Mesothelial cell of epicardium (in vitro differentiated cells): ENCODE measurements at regions not wholly inside any gene's neighbourhood (a gene's known extent, or its start where the extent isn't known, plus 50 kb on each side); places are given as distances from the start of the nearest gene placed in this dataset.

Experiments
- DNase-seq, 2 experiments: peaks; one replicate each; pipeline ENCODE4 v3.0.0; 2021; ENCODE audit warnings: low spot score in 2 of 2; ENCODE audit not compliant: unreplicated experiment in 2 of 2
- H3K27ac Mint-ChIP-seq: 2 replicates; pipeline ENCODE4 v1.8.0; 2021; ENCODE audit warnings: mixed read lengths
- H3K27me3 Mint-ChIP-seq: 2 replicates; pipeline ENCODE4 v1.8.0; 2021; ENCODE audit warnings: low read depth, mixed read lengths
- H3K36me3 Mint-ChIP-seq: 2 replicates; pipeline ENCODE4 v1.8.0; 2021; ENCODE audit warnings: mixed read lengths
- H3K4me1 Mint-ChIP-seq: 2 replicates; pipeline ENCODE4 v1.8.0; 2021; ENCODE audit warnings: mixed read lengths
- H3K4me3 Mint-ChIP-seq: 2 replicates; pipeline ENCODE4 v1.8.0; 2021; ENCODE audit warnings: mild to moderate bottlenecking, moderate library complexity, mixed read lengths
- H3K9me3 Mint-ChIP-seq: 2 replicates; pipeline ENCODE4 v1.8.0; 2021; ENCODE audit warnings: mixed read lengths
- CTCF ChIP-seq: fragments of 200-600 bp; sonication (generic); IDR thresholded peaks from one replicate; pipeline ENCODE4 v1.5.0; 2021; ENCODE audit warnings: antibody characterized with exemption; ENCODE audit not compliant: unreplicated experiment

- no peak overlapping the region for H3K27ac Mint-ChIP-seq
- H3K4me3 Mint-ChIP-seq: no peak overlapping the region
- H3K9me3 Mint-ChIP-seq: no peaks in the 10 kb centered on the region
- no peak for DNase-seq
- H3K36me3 Mint-ChIP-seq: no peaks in the 10 kb centered on the region
- TF ChIP-seq CTCF: no peak
- peaks cover 4% of the 10 kb centered on the region for H3K4me1 Mint-ChIP-seq
- peaks cover 24% of the 10 kb centered on the region for H3K27me3 Mint-ChIP-seq
Measured at GRCh38 chr3:66823532-66823931, 174.6 kb upstream of the KBTBD8 start.

GRCh38 chr3:66825375-66825774 lies 172.7 kb upstream of the KBTBD8 start:
- Mint-ChIP-seq H3K27ac (no peak overlapping the region), H3K36me3 (no peaks in the 10 kb centered on the region), H3K9me3 (no peaks in the 10 kb centered on the region), H3K4me3 (no peak overlapping the region), H3K4me1 (no peaks in the 10 kb centered on the region), H3K27me3 (peaks cover 24% of the 10 kb centered on the region)
- no peak for TF ChIP-seq CTCF
- DNase-seq: no peak

GRCh38 chr3:66827726-66828125 lies 170.4 kb upstream of the KBTBD8 start:
- Mint-ChIP-seq H3K27ac (no peak overlapping the region), H3K27me3 (peaks cover 25% of the 10 kb centered on the region), H3K9me3 (no peaks in the 10 kb centered on the region), H3K4me1 (no peaks in the 10 kb centered on the region), H3K4me3 (no peak overlapping the region), H3K36me3 (no peaks in the 10 kb centered on the region)
- no peak for DNase-seq
- TF ChIP-seq CTCF: no peak

- Mint-ChIP-seq H3K4me1 (no peaks in the 10 kb centered on the region), H3K36me3 (no peaks in the 10 kb centered on the region), H3K4me3 (no peak overlapping the region), H3K27me3 (peaks cover 29% of the 10 kb centered on the region), H3K9me3 (peaks cover 4% of the 10 kb centered on the region), H3K27ac (no peak overlapping the region)
- no peak for DNase-seq
- TF ChIP-seq CTCF: no peak
Measured at GRCh38 chr3:66828303-66828702, 169.8 kb upstream of the KBTBD8 start.

- no peak for TF ChIP-seq CTCF
- no peaks in the 10 kb centered on the region for H3K36me3 Mint-ChIP-seq
- no peak overlapping the region for H3K4me3 Mint-ChIP-seq
- no peak for DNase-seq
- H3K9me3 Mint-ChIP-seq: peaks cover 10% of the 10 kb centered on the region
- H3K27ac Mint-ChIP-seq: no peak overlapping the region
- H3K27me3 Mint-ChIP-seq: peaks cover 35% of the 10 kb centered on the region
- H3K4me1 Mint-ChIP-seq: no peaks in the 10 kb centered on the region
Measured at GRCh38 chr3:66830301-66830700, 167.8 kb upstream of the KBTBD8 start.

GRCh38 chr3:66831931-66832330 lies 166.2 kb upstream of the KBTBD8 start:
- Mint-ChIP-seq H3K27me3 (peaks cover 27% of the 10 kb centered on the region), H3K9me3 (peaks cover 10% of the 10 kb centered on the region), H3K4me3 (no peak overlapping the region), H3K4me1 (no peaks in the 10 kb centered on the region), H3K36me3 (no peaks in the 10 kb centered on the region), H3K27ac (no peak overlapping the region)
- DNase-seq: no peak
- no peak for TF ChIP-seq CTCF
